Memory B cell (primary cell): ENCODE measurements at regions not wholly inside any gene's neighbourhood (a gene's known extent, or its start where the extent isn't known, plus 50 kb on each side); places are given as distances from the start of the nearest gene placed in this dataset.
"Not testable (repeated sequence)": the region's sequence is repeated elsewhere in the genome, so short reads cannot be mapped to it uniquely, and the experiment has no call there.

ENCODE experiments used
- ATAC-seq: fragments of 150-1000 bp; cut with Tn5 transposase; 2 replicates; pipeline ENCODE4 v1.10.0; 2021; ENCODE audit warnings: low read depth, mild to moderate bottlenecking, moderate library complexity
- DNase-seq, 2 donors: peaks; one replicate each; pipeline ENCODE4 v3.0.0; 2022; ENCODE audit warnings: low spot score in 2 of 2
- H3K27ac Mint-ChIP-seq: one replicate; pipeline ENCODE4 v1.8.0; 2022; ENCODE audit warnings: mild to moderate bottlenecking, moderate library complexity, mixed read lengths
- H3K27me3 Mint-ChIP-seq: one replicate; pipeline ENCODE4 v1.8.0; 2022; ENCODE audit warnings: mixed read lengths
- H3K36me3 Mint-ChIP-seq: one replicate; pipeline ENCODE4 v1.8.0; 2022; ENCODE audit warnings: mild to moderate bottlenecking, mixed read lengths
- H3K4me1 Mint-ChIP-seq: one replicate; pipeline ENCODE4 v1.8.0; 2022; ENCODE audit warnings: mixed read lengths
- H3K4me3 Mint-ChIP-seq: one replicate; pipeline ENCODE4 v1.8.0; 2022; ENCODE audit warnings: mild to moderate bottlenecking, moderate library complexity, mixed read lengths
- H3K9me3 Mint-ChIP-seq: one replicate; pipeline ENCODE4 v1.8.0; 2022; ENCODE audit warnings: mixed read lengths

- H3K9me3 Mint-ChIP-seq: no peaks in the 10 kb centered on the region
- no peak for ATAC-seq
Measured at GRCh38 chr18:43825768-43826167, 548.5 kb upstream of the SYT4 start.

GRCh38 chr18:43826215-43826614, 548.9 kb upstream of the SYT4 start:
- H3K27me3 Mint-ChIP-seq: no peaks in the 10 kb centered on the region
- H3K4me1 Mint-ChIP-seq: no peaks in the 10 kb centered on the region
- DNase-seq (no peak), ATAC-seq (no peak)
- H3K36me3 Mint-ChIP-seq: no peaks in the 10 kb centered on the region
- no peak overlapping the region for H3K27ac Mint-ChIP-seq
- H3K9me3 Mint-ChIP-seq: no peaks in the 10 kb centered on the region
- no peak overlapping the region for H3K4me3 Mint-ChIP-seq

More at GRCh38 chr18:43825768-43826167, 548.5 kb upstream of the SYT4 start:
- H3K36me3 Mint-ChIP-seq: no peaks in the 10 kb centered on the region
- no peak for DNase-seq
- no peaks in the 10 kb centered on the region for H3K27me3 Mint-ChIP-seq
- no peak overlapping the region for H3K4me3 Mint-ChIP-seq
- no peak overlapping the region for H3K27ac Mint-ChIP-seq
- H3K4me1 Mint-ChIP-seq: no peaks in the 10 kb centered on the region

- H3K9me3 Mint-ChIP-seq: no peaks in the 10 kb centered on the region
- H3K36me3 Mint-ChIP-seq: no peaks in the 10 kb centered on the region
- no peaks in the 10 kb centered on the region for H3K27me3 Mint-ChIP-seq
- no peak overlapping the region for H3K27ac Mint-ChIP-seq
- ATAC-seq (no peak), DNase-seq (no peak)
- H3K4me1 Mint-ChIP-seq: no peaks in the 10 kb centered on the region
- H3K4me3 Mint-ChIP-seq: no peak overlapping the region
Measured at GRCh38 chr18:43827311-43827710, 550.0 kb upstream of the SYT4 start.

GRCh38 chr18:43830303-43830702, 553.0 kb upstream of the SYT4 start:
- Mint-ChIP-seq H3K4me1 (no peaks in the 10 kb centered on the region), H3K36me3 (no peaks in the 10 kb centered on the region), H3K9me3 (no peaks in the 10 kb centered on the region), H3K4me3 (no peak overlapping the region), H3K27ac (no peak overlapping the region), H3K27me3 (no peaks in the 10 kb centered on the region)
- ATAC-seq (no peak), DNase-seq (no peak)

DNA sequence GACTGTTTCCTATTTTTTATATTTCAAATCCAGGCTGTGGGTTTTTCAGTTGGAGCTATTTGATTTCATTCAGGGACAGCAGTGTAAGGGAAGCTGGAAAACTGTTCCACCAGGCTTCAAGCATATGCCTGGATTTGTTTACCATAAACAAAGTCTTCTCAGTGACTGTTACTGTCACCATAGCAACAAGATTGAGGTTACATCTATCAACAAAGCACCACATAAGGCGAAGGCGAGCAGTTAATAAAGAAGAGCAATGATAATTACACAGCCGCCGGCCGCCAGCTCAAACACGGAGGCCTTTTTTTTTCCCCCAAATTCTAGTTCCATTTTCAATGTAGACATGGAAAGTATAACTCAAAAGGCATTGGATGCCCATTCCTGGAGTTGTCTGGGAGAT, 553.7 kb upstream of the SYT4 start:
- ATAC-seq (no peak), DNase-seq (no peak)
- Mint-ChIP-seq H3K36me3 (no peaks in the 10 kb centered on the region), H3K27ac (no peak overlapping the region), H3K4me1 (no peaks in the 10 kb centered on the region), H3K4me3 (no peak overlapping the region), H3K9me3 (no peaks in the 10 kb centered on the region), H3K27me3 (no peaks in the 10 kb centered on the region)

- no peaks in the 10 kb centered on the region for H3K36me3 Mint-ChIP-seq
- H3K27ac Mint-ChIP-seq: no peak overlapping the region
- no peak for ATAC-seq
- no peak overlapping the region for H3K4me3 Mint-ChIP-seq
- H3K9me3 Mint-ChIP-seq: peaks cover 1% of the 10 kb centered on the region
- no peak for DNase-seq
- no peaks in the 10 kb centered on the region for H3K4me1 Mint-ChIP-seq
- no peaks in the 10 kb centered on the region for H3K27me3 Mint-ChIP-seq
Measured at GRCh38 chr18:43846299-43846698, 569.0 kb upstream of the SYT4 start.

- no peak overlapping the region for H3K27ac Mint-ChIP-seq
- H3K4me1 Mint-ChIP-seq: no peaks in the 10 kb centered on the region
- ATAC-seq (no peak), DNase-seq (no peak)
- H3K36me3 Mint-ChIP-seq: no peaks in the 10 kb centered on the region
- H3K4me3 Mint-ChIP-seq: no peak overlapping the region
- H3K9me3 Mint-ChIP-seq: peaks cover 1% of the 10 kb centered on the region
- H3K27me3 Mint-ChIP-seq: no peaks in the 10 kb centered on the region
Measured at GRCh38 chr18:43847164-43848091, 570.1 kb upstream of the SYT4 start.

DNA sequence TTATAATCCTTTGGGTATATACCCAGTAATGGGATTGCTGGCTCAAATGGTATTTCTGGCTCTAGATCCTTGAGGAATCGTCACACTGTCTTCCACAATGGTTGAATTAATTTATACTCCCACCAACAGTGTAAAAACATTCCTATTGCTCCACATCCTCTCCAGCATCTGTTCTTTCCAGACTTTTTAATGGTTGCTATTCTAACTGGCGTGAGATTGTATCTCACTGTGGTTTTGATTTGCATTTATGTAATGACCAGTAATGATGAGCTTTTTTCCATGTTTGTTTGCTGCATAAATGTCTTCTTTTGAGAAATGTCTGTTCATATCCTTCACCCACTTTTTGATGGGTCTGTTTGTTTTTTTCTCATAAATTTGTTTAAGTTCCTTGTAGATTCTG, 572.5 kb upstream of the SYT4 start:
- not testable (repeated sequence) for H3K4me1 Mint-ChIP-seq, H3K36me3 Mint-ChIP-seq, H3K9me3 Mint-ChIP-seq, H3K4me3 Mint-ChIP-seq, H3K27me3 Mint-ChIP-seq, ATAC-seq, H3K27ac Mint-ChIP-seq, DNase-seq

DNA sequence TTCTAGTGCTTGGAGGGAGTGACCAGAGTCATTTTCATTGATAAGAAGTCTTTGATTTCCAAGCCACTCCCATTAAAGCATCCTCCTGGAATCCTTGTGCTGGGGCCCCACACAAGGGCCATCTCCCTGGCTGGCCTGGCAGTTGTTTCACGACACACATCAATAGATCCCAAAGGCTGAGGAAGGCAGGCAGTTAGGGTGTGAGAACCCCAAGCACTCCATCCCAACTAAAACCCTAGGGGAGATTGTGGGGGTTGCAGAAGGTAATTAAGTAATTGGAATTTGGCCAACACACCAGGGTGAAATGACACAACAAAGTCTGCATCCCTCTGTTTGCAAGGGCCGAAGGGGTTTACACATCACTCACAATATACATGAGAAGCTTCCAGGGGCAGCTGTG, 578.1 kb upstream of the SYT4 start:
- ATAC-seq: no peak
- Mint-ChIP-seq H3K36me3 (no peaks in the 10 kb centered on the region), H3K27ac (no peak overlapping the region), H3K27me3 (no peaks in the 10 kb centered on the region), H3K4me3 (no peak overlapping the region), H3K9me3 (peaks cover 1% of the 10 kb centered on the region), H3K4me1 (no peaks in the 10 kb centered on the region)
- DNase-seq: no peak

- no peak for ATAC-seq
- Mint-ChIP-seq H3K4me3 (no peak overlapping the region), H3K4me1 (no peaks in the 10 kb centered on the region), H3K27ac (no peak overlapping the region), H3K27me3 (peaks cover 4% of the 10 kb centered on the region), H3K9me3 (no peaks in the 10 kb centered on the region), H3K36me3 (no peaks in the 10 kb centered on the region)
- DNase-seq: no peak
Measured at GRCh38 chr18:43863180-43863579, 585.9 kb upstream of the SYT4 start.

GRCh38 chr18:43866696-43867095, 589.4 kb upstream of the SYT4 start:
- H3K27ac Mint-ChIP-seq: no peak overlapping the region
- H3K27me3 Mint-ChIP-seq: peaks cover 4% of the 10 kb centered on the region
- no peaks in the 10 kb centered on the region for H3K36me3 Mint-ChIP-seq
- no peaks in the 10 kb centered on the region for H3K4me1 Mint-ChIP-seq
- ATAC-seq (no peak), DNase-seq (no peak)
- H3K4me3 Mint-ChIP-seq: no peak overlapping the region
- no peaks in the 10 kb centered on the region for H3K9me3 Mint-ChIP-seq

GRCh38 chr18:43868497-43868995, 591.3 kb upstream of the SYT4 start:
- Mint-ChIP-seq H3K36me3 (no peaks in the 10 kb centered on the region), H3K4me3 (no peak overlapping the region), H3K27ac (no peak overlapping the region), H3K9me3 (no peaks in the 10 kb centered on the region), H3K4me1 (no peaks in the 10 kb centered on the region), H3K27me3 (no peaks in the 10 kb centered on the region)
- ATAC-seq (no peak), DNase-seq (no peak)

GRCh38 chr18:43869451-43870008, 592.2 kb upstream of the SYT4 start:
- Mint-ChIP-seq H3K27me3 (no peaks in the 10 kb centered on the region), H3K36me3 (no peaks in the 10 kb centered on the region), H3K9me3 (no peaks in the 10 kb centered on the region), H3K4me1 (no peaks in the 10 kb centered on the region), H3K4me3 (no peak overlapping the region), H3K27ac (no peak overlapping the region)
- no peak for ATAC-seq
- no peak for DNase-seq

DNA sequence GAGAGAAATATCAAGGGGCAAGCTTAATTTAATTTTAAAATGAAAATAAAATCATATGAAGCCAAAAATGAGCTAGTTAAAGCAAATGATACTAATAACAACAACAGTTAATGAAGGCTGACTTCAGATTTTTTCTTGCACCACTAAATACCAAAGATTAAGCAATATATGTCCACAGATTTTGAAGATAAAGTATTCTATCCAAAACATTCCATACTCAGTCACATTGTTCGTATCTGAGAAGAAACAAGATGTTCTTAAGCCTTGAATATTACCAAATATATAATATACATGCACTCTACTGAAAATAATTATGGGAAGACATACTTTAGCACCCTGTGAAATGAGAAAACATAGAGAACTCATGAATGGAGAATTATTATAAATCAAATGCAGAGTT, 593.3 kb upstream of the SYT4 start:
- Mint-ChIP-seq H3K9me3 (no peaks in the 10 kb centered on the region), H3K27me3 (no peaks in the 10 kb centered on the region), H3K36me3 (no peaks in the 10 kb centered on the region), H3K27ac (no peak overlapping the region), H3K4me3 (no peak overlapping the region), H3K4me1 (no peaks in the 10 kb centered on the region)
- no peak for ATAC-seq
- no peak for DNase-seq

GRCh38 chr18:43875511-43875910, 598.2 kb upstream of the SYT4 start:
- Mint-ChIP-seq H3K4me1 (no peaks in the 10 kb centered on the region), H3K36me3 (no peaks in the 10 kb centered on the region), H3K4me3 (no peak overlapping the region), H3K27me3 (peaks cover 1% of the 10 kb centered on the region), H3K9me3 (peaks cover 1% of the 10 kb centered on the region), H3K27ac (no peak overlapping the region)
- DNase-seq (no peak), ATAC-seq (no peak)
